ENCODE measurements at regions not wholly inside any gene's neighbourhood (a gene's known extent, or its start where the extent isn't known, plus 50 kb on each side); places are given as distances from the start of the nearest gene placed in this dataset.

DNA sequence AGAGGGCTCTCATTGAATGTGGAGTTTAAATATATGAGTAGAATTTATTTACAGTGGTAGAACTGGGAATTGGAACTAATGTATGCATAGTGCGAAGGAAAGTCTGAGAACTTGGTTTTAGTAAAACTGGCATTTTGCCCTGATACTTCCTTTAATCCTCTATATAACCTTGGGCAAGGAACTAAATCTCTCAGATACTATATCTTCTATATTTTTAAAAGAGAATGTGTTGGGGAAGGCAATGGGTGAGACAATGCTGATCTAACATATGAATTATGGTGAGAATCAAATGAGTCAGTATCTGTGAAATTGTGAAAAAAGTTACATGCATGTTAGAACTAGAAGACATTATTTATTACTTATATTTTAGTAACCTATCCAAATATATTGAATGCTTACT lies 2109.4 kb upstream of the PIK3C3 start:
- TF ChIP-seq, protein P1, sequence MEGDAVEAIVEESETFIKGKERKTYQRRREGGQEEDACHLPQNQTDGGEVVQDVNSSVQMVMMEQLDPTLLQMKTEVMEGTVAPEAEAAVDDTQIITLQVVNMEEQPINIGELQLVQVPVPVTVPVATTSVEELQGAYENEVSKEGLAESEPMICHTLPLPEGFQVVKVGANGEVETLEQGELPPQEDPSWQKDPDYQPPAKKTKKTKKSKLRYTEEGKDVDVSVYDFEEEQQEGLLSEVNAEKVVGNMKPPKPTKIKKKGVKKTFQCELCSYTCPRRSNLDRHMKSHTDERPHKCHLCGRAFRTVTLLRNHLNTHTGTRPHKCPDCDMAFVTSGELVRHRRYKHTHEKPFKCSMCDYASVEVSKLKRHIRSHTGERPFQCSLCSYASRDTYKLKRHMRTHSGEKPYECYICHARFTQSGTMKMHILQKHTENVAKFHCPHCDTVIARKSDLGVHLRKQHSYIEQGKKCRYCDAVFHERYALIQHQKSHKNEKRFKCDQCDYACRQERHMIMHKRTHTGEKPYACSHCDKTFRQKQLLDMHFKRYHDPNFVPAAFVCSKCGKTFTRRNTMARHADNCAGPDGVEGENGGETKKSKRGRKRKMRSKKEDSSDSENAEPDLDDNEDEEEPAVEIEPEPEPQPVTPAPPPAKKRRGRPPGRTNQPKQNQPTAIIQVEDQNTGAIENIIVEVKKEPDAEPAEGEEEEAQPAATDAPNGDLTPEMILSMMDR (IDR thresholded peaks at IDR 0.05): no peak
- TF ChIP-seq POLR2A (IDR thresholded peaks at IDR 0.05): no peak

Measured in Peyer's patch (tissue), 4 donors.